ENCODE measurements at regions not wholly inside any gene's neighbourhood (a gene's known extent, or its start where the extent isn't known, plus 50 kb on each side); places are given as distances from the start of the nearest gene placed in this dataset.

DNA sequence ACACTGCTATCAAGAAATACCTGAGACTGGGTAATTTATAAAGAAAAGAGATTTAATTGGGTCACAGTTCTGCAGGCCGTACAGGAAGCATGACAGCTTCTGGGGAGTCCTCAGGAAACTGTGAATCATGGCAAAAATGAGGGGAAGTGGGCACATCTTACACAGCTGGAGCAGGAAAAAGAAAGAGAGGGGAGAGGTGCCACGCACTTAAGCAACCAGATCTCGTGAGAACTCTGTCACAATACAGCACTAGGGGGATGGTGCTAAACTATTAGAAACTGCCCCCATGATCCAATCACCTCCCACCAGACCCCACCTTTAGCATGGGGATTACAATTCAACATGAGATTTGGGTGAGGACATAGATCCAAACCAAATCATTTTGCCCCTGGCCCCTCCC is 105.5 kb upstream of the CPLX2 start:
- H3K4me1 Mint-ChIP-seq (ENCODE audit: low read depth), result no peaks in the 10 kb centered on the region
- no peak overlapping the region for H3K27ac Mint-ChIP-seq
- no peak for DNase-seq
- H3K9me3 Mint-ChIP-seq, result peaks cover 10% of the 10 kb centered on the region
- TF ChIP-seq, protein P1, sequence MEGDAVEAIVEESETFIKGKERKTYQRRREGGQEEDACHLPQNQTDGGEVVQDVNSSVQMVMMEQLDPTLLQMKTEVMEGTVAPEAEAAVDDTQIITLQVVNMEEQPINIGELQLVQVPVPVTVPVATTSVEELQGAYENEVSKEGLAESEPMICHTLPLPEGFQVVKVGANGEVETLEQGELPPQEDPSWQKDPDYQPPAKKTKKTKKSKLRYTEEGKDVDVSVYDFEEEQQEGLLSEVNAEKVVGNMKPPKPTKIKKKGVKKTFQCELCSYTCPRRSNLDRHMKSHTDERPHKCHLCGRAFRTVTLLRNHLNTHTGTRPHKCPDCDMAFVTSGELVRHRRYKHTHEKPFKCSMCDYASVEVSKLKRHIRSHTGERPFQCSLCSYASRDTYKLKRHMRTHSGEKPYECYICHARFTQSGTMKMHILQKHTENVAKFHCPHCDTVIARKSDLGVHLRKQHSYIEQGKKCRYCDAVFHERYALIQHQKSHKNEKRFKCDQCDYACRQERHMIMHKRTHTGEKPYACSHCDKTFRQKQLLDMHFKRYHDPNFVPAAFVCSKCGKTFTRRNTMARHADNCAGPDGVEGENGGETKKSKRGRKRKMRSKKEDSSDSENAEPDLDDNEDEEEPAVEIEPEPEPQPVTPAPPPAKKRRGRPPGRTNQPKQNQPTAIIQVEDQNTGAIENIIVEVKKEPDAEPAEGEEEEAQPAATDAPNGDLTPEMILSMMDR (IDR thresholded peaks at IDR 0.05), result no peak
- no peaks in the 10 kb centered on the region for H3K36me3 Mint-ChIP-seq (ENCODE audit: low read depth)
- H3K4me3 Mint-ChIP-seq, result no peak overlapping the region
- peaks cover 4% of the 10 kb centered on the region; the same call in 1 of the 2 replicates for H3K27me3 Mint-ChIP-seq (ENCODE audit: insufficient read depth)

- no peak overlapping the region for H3K27ac Mint-ChIP-seq
- peaks cover 3% of the 10 kb centered on the region; the same call in 1 of the 2 replicates for H3K27me3 Mint-ChIP-seq (ENCODE audit: insufficient read depth)
- no peaks in the 10 kb centered on the region for H3K36me3 Mint-ChIP-seq (ENCODE audit: low read depth)
These were observed 104.4 kb upstream of the CPLX2 start for GRCh38 chr5:175766963-175767362.

GRCh38 chr5:175772747-175773533 is 98.4 kb upstream of the CPLX2 start:
- no peak for DNase-seq
- H3K9me3 Mint-ChIP-seq, result peaks cover 3% of the 10 kb centered on the region
- TF ChIP-seq, protein P1 (IDR thresholded peaks at IDR 0.05), result no peak
- H3K27me3 Mint-ChIP-seq (ENCODE audit: insufficient read depth), result peaks cover 8% of the 10 kb centered on the region
- H3K4me1 Mint-ChIP-seq (ENCODE audit: low read depth), result no peaks in the 10 kb centered on the region
- H3K4me3 Mint-ChIP-seq, result no peak overlapping the region
- no peaks in the 10 kb centered on the region for H3K36me3 Mint-ChIP-seq (ENCODE audit: low read depth)
- no peak overlapping the region for H3K27ac Mint-ChIP-seq

More at GRCh38 chr5:175766963-175767362, 104.4 kb upstream of the CPLX2 start:
- no peak for DNase-seq
- no peaks in the 10 kb centered on the region for H3K4me1 Mint-ChIP-seq (ENCODE audit: low read depth)
- TF ChIP-seq, protein P1 (IDR thresholded peaks at IDR 0.05), result no peak
- H3K9me3 Mint-ChIP-seq, result peaks cover 10% of the 10 kb centered on the region
- no peak overlapping the region for H3K4me3 Mint-ChIP-seq

DNA sequence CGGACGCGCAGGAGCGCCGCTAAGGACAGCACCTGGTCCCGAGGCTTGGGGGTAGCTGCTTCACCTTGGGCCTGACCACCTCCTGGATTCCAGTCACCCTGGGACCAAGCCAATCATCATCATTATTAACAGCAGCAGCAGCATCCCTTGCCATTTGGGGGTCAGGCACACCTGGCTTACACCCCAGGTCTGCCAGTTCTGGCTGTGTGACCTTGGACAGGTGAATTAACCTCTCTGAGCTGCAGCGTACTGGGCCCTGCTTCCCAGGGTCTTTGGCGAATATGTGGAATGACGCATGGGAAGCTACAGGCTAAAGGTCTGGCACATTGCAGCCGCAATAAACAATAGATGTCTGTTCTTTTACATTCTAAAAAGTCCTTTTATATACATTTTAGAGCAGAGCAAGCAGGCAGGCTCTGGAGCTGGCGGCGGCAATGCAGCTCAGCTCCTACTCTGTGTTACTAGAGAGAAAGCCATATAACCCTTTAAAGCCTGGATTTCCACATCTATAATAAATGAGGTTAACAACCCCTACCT is 97.8 kb upstream of the CPLX2 start:
- no peak for DNase-seq
- no peaks in the 10 kb centered on the region for H3K36me3 Mint-ChIP-seq (ENCODE audit: low read depth)
- TF ChIP-seq, protein P1 (IDR thresholded peaks at IDR 0.05), result no peak
- no peak overlapping the region for H3K4me3 Mint-ChIP-seq
- no peaks in the 10 kb centered on the region for H3K4me1 Mint-ChIP-seq (ENCODE audit: low read depth)
- peaks cover 7% of the 10 kb centered on the region for H3K27me3 Mint-ChIP-seq (ENCODE audit: insufficient read depth)
- H3K27ac Mint-ChIP-seq, result no peak overlapping the region
- H3K9me3 Mint-ChIP-seq, result no peaks in the 10 kb centered on the region; the same call in 1 of the 2 replicates

DNA sequence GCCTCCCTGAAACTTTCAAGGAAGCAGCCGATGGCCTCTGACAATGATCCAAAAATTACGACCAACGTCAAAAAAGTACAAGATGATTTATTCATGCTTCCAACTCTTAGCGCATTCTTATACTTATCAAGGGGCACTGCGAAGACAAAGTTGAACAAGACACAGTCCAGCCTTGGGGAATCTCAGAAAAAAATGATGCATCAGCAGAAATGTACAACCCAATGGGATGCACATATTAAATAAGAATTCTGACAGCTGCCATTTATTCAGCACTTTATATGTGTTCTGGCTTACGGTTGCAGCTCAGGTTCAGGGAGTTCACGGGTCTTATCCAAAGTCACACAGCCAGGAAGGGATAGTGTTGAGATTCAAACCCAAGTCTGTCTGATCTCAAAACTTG is 96.0 kb upstream of the CPLX2 start:
- Mint-ChIP-seq H3K36me3 (ENCODE audit: low read depth) (no peaks in the 10 kb centered on the region), H3K27ac (no peak overlapping the region), H3K27me3 (ENCODE audit: insufficient read depth) (peaks cover 7% of the 10 kb centered on the region), H3K4me3 (no peak overlapping the region), H3K9me3 (no peaks in the 10 kb centered on the region; the same call in 1 of the 2 replicates), H3K4me1 (ENCODE audit: low read depth) (no peaks in the 10 kb centered on the region)
- DNase-seq, result no peak
- TF ChIP-seq, protein P1 (IDR thresholded peaks at IDR 0.05), result no peak

All from HFFc6 (cell line).